Transverse colon (tissue), 4 donors: ENCODE measurements at regions not wholly inside any gene's neighbourhood (a gene's known extent, or its start where the extent isn't known, plus 50 kb on each side); places are given as distances from the start of the nearest gene placed in this dataset.

Experiments used
- CTCF ChIP-seq, 5 experiments: fragments of 200-600 bp in 3 of 5; fragments of 450-650 bp in 2 of 5; sonication (generic) in 3 of 5; IDR thresholded peaks; 1 replicate in 2 of 5; 2 replicates in 3 of 5; pipeline ENCODE4 v1.5.1; 2016 to 2017; ENCODE audit warnings: antibody characterized with exemption in 5 of 5, inconsistent platforms in 3 of 5, mild to moderate bottlenecking in 2 of 5, moderate library complexity in 1 of 5
- POLR2AphosphoS5 ChIP-seq, 3 donors: sonication (generic); formaldehyde crosslinking; IDR thresholded peaks; one replicate each; pipeline ENCODE4 v1.6.1; 2016; ENCODE audit warnings: antibody characterized with exemption in 3 of 3

DNA sequence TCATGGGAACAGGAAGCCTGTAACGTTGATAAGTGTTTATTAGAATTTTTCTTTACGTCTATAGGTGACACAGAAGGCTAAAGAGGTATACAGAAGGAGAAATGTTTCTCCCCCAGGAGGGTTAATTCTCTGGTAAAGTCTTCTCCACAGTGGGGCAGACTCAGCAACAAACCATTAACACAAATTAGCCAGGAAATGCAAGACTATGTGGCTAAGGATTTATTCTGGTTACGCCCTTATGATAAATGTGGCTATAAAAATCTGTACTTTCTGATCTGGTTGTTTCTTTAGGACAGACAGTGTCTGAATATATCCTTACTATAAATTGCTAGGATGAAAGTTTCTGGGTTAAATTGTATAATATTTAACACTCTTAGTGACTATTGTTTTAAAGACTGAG is 423.3 kb downstream of the FLRT2 start:
- TF ChIP-seq CTCF (IDR thresholded peaks at IDR 0.05): no peak
- TF ChIP-seq POLR2AphosphoS5 (IDR thresholded peaks at IDR 0.05): no peak
